RWPE1 (cell line): ENCODE measurements at regions not wholly inside any gene's neighbourhood (a gene's known extent, or its start where the extent isn't known, plus 50 kb on each side); places are given as distances from the start of the nearest gene placed in this dataset.
"Not testable (repeated sequence)": the region's sequence is repeated elsewhere in the genome, so short reads cannot be mapped to it uniquely, and the experiment has no call there.

ENCODE experiments used
- CTCF ChIA-PET: fragments of 350-600 bp; sonication (Branson Sonifier 250); formaldehyde crosslinking; extraction: SDS; loops from one replicate; lab custom pipeline; 2021; lab: Yijun Ruan, JAX
- POLR2A ChIA-PET: fragments of 400-600 bp; formaldehyde crosslinking; extraction: SDS; loops from one replicate; lab custom pipeline; 2020; ENCODE audit warnings: antibody characterized with exemption; ENCODE audit not compliant: low non-redundant PET; lab: Yijun Ruan, JAX
- DNase-seq: peaks from one replicate; pipeline ENCODE4 v3.0.0; 2012; ENCODE audit warnings: low spot score
- H3K27ac ChIP-seq: fragments of 450-650 bp; 2 replicates; pipeline ENCODE4 v1.5.1; 2017
- CTCF ChIP-seq: fragments of 450-650 bp; conservative IDR thresholded peaks from 2 replicates; pipeline ENCODE4 v1.5.1; 2017; ENCODE audit warnings: low read depth, mild to moderate bottlenecking

DNA sequence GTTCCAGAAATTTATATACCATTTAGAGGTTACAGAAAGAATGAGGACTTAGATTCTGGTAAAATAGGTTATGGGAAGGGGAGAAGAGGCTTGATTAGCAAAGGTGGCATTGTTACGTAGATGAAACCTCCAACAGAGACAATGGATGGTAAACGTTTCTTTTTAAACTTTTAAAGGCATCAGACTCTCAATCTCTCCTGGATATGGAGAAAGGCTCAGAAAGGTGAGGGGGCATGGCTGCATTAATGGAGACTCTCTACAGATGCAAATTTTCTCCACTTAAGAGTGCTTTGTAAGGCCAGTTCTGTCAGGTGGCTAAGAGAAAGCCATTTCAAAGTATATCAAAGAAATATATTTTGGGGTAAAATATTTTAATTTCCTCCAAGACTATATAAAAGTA, 240.9 kb upstream of the PTER start:
- DNase-seq: no peak
- H3K27ac ChIP-seq: no peak overlapping the region
- POLR2A ChIA-PET: no interaction called here
- CTCF ChIA-PET: no interaction called here
- TF ChIP-seq CTCF: no peak

DNA sequence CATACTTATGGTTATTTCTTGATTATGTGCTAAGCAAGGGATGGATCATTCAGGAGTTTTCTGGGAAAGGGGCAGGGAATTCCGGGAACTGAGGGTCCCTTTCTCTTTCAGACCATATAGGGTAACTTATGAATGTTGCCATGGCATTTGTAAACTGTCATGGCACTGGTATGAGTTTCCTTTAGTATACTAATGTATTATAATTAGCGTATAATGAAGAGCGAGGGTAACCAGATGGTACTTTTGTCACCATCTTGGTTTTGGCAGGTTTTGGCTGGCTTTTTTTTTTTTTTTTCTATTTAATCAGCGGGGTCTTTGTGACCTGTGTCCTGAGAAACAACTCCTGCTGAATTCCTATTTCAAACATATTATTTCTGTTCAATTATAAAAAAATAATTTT, 237.6 kb upstream of the PTER start:
- no peak for TF ChIP-seq CTCF
- no peak overlapping the region for H3K27ac ChIP-seq
- CTCF ChIA-PET: no interaction called here
- POLR2A ChIA-PET: no interaction called here
- no peak for DNase-seq

GRCh38 chr10:16223618-16224017, 213.2 kb upstream of the PTER start:
- H3K27ac ChIP-seq, DNase-seq, CTCF ChIA-PET, POLR2A ChIA-PET: not testable (repeated sequence)

DNA sequence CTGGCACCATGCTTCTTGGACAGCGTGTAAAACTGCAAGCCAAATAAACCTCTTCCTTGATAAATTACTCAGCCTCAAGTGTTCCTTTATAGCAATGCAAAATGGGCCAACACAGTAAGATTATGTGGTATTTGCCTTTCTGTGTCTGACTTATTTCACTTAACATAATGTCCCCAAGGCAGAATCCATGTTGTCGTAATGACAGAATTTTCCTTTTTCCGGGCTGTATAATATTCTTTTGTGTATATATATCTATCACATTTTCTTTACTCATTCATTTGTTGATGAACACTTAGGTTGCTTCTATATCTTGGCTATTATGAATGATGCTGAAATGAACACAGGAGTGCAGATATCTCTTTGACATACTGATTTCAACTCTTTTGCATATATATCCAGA, 209.1 kb upstream of the PTER start:
- TF ChIP-seq CTCF: no peak
- no peak overlapping the region for H3K27ac ChIP-seq
- ChIA-PET POLR2A (no interaction called here), CTCF (no interaction called here)
- no peak for DNase-seq

- CTCF ChIA-PET: no interaction called here
Measured at GRCh38 chr10:16231176-16231575, 205.6 kb upstream of the PTER start.

GRCh38 chr10:16231734-16232435, 204.9 kb upstream of the PTER start:
- ChIA-PET POLR2A (no interaction called here), CTCF (no interaction called here)
- no peak for DNase-seq
- H3K27ac ChIP-seq: no peak overlapping the region
- no peak for TF ChIP-seq CTCF

More at GRCh38 chr10:16231176-16231575, 205.6 kb upstream of the PTER start:
- POLR2A ChIA-PET: no interaction called here
- H3K27ac ChIP-seq: no peak overlapping the region
- no peak for TF ChIP-seq CTCF
- no peak for DNase-seq

DNA sequence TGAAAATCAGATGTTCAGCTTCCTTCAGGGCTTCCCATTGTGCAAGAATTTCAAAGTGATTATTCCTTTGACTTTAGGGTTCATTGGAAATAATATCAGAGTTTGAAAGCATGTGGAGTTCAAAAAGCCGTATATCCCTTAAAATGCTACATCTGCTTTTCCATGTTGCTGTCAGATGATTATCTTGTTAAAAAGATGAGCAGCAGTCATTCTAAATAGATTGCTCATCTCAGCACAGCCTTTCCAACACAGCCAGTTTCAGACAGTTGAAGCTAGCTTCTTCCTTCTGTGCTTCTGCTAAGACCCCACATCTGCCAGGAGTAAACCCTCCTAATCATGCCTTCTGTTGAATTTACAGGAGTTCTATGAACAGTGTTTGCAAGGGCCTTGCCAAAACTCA, 204.4 kb upstream of the PTER start:
- no peak overlapping the region for H3K27ac ChIP-seq
- POLR2A ChIA-PET: no interaction called here
- no peak for DNase-seq
- no peak for TF ChIP-seq CTCF
- CTCF ChIA-PET: no interaction called here
